Fibroblast of lung (primary cell): ENCODE measurements at regions not wholly inside any gene's neighbourhood (a gene's known extent, or its start where the extent isn't known, plus 50 kb on each side); places are given as distances from the start of the nearest gene placed in this dataset.

ENCODE experiments used
- CTCF ChIP-seq, 2 donors: IDR thresholded peaks in 1 of 2; conservative IDR thresholded peaks in 1 of 2; 1 replicate in 1 of 2; 2 replicates in 1 of 2; pipeline ENCODE4 v1.5.1; 2011 to 2012; ENCODE audit warnings: low read length in 2 of 2, control low read depth in 1 of 2, inconsistent platforms in 1 of 2, low read depth in 1 of 2, mild to moderate bottlenecking in 1 of 2
- EZH2 ChIP-seq: IDR thresholded peaks from 2 replicates; pipeline ENCODE4 v1.5.1; 2012; ENCODE audit warnings: low read length, control low read depth, mild to moderate bottlenecking; ENCODE audit errors: missing control alignments

- TF ChIP-seq CTCF (conservative IDR thresholded peaks at IDR 0.05 in 1 of 2, IDR thresholded peaks at IDR 0.05 in 1 of 2; ENCODE audit: low read depth in 1 of 2, low read length in 2 of 2) (no peak), EZH2 (no peak)
Measured at GRCh38 chr9:11931751-11932150, 761.4 kb upstream of the TYRP1 start.
